ENCODE measurements at regions not wholly inside any gene's neighbourhood (a gene's known extent, or its start where the extent isn't known, plus 50 kb on each side); places are given as distances from the start of the nearest gene placed in this dataset.

DNA sequence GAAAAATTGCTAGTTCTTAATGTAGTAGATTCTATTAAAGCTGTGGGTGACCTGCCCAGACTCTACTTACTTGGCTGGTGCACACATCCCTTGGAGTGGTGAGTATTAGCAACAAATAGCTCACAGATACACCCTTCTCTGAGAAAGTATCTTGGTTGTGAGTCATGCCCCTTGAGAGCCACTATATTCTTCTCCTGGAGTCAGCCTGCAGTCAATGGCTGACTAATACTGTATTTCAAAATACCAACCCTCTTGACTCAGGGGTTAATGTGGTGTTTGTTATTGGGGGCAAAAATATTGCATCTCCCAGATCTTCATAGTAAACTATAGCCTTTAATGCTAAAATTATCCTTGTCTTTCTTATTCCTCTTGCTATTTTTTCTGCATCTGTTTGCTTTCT, 354.9 kb downstream of the BMPER start:
- DNase-seq (ENCODE audit: low read depth), result no peak
- H3K4me3 ChIP-seq (ENCODE audit: low read depth, low read length), result no peak overlapping the region
- TF ChIP-seq, protein P1, sequence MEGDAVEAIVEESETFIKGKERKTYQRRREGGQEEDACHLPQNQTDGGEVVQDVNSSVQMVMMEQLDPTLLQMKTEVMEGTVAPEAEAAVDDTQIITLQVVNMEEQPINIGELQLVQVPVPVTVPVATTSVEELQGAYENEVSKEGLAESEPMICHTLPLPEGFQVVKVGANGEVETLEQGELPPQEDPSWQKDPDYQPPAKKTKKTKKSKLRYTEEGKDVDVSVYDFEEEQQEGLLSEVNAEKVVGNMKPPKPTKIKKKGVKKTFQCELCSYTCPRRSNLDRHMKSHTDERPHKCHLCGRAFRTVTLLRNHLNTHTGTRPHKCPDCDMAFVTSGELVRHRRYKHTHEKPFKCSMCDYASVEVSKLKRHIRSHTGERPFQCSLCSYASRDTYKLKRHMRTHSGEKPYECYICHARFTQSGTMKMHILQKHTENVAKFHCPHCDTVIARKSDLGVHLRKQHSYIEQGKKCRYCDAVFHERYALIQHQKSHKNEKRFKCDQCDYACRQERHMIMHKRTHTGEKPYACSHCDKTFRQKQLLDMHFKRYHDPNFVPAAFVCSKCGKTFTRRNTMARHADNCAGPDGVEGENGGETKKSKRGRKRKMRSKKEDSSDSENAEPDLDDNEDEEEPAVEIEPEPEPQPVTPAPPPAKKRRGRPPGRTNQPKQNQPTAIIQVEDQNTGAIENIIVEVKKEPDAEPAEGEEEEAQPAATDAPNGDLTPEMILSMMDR (IDR thresholded peaks at IDR 0.05; ENCODE audit: control insufficient read depth, extremely low read depth, insufficient read depth), result no peak

DNA sequence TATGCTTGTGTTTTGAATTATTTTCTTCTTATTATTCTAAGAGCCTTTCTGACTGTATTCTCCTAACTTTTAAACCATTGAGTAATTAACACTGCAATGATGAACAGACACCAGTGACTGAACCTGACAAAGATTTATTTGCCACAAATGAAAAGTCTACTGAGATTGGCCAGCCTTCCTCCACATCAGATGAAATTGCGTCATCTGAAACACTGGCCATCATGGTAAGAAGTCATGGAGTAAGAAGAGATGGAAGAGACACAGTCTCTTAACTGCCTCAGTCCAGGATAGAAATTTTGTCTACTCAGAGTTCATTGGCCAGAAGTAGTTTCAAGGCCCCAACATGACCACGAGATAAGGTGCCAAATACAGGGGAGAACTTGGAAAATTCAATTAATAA, 357.8 kb downstream of the BMPER start:
- no peak for DNase-seq (ENCODE audit: low read depth)
- TF ChIP-seq, protein P1 (IDR thresholded peaks at IDR 0.05; ENCODE audit: control insufficient read depth, extremely low read depth, insufficient read depth), result no peak
- H3K4me3 ChIP-seq (ENCODE audit: low read depth, low read length), result no peak overlapping the region

GRCh38 chr7:34269084-34269483, 363.7 kb downstream of the BMPER start:
- DNase-seq (ENCODE audit: low read depth), result no peak
- no peak overlapping the region for H3K4me3 ChIP-seq (ENCODE audit: low read depth, low read length)
- TF ChIP-seq, protein P1 (IDR thresholded peaks at IDR 0.05; ENCODE audit: control insufficient read depth, extremely low read depth, insufficient read depth), result no peak

GRCh38 chr7:34275624-34276023, 370.3 kb downstream of the BMPER start:
- H3K4me3 ChIP-seq (ENCODE audit: low read depth, low read length), result no peak overlapping the region
- TF ChIP-seq, protein P1 (IDR thresholded peaks at IDR 0.05; ENCODE audit: control insufficient read depth, extremely low read depth, insufficient read depth), result no peak
- DNase-seq (ENCODE audit: low read depth), result no peak

- TF ChIP-seq, protein P1 (IDR thresholded peaks at IDR 0.05; ENCODE audit: control insufficient read depth, extremely low read depth, insufficient read depth), result no peak
- DNase-seq (ENCODE audit: low read depth), result no peak
- H3K4me3 ChIP-seq (ENCODE audit: low read depth, low read length), result no peak overlapping the region
Observed at GRCh38 chr7:34277016-34277802, 371.9 kb downstream of the BMPER start.

- DNase-seq (ENCODE audit: low read depth), result no peak
- H3K4me3 ChIP-seq (ENCODE audit: low read depth, low read length), result no peak overlapping the region
- TF ChIP-seq, protein P1 (IDR thresholded peaks at IDR 0.05; ENCODE audit: control insufficient read depth, extremely low read depth, insufficient read depth), result no peak
Observed at GRCh38 chr7:34277803-34278199, 372.5 kb downstream of the BMPER start.

DNA sequence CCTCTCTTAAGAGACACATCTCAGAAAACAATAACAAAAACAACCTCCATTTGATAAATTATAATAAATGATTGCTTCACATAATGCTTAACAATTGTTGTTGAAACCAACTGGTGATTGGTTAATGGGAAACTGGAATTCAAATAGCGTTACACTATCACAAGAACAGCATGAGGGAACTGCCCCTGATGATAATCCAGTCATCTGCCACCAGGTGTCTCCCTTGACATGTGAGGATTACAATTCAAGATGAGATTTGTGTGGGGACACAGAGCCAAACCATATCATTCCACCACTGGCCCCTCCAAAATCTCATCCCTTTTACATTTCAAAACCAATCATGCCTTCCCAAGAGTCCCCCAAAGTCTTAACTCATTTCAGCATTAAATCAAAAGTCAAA, 375.9 kb downstream of the BMPER start:
- H3K4me3 ChIP-seq (ENCODE audit: low read depth, low read length), result no peak overlapping the region
- TF ChIP-seq, protein P1 (IDR thresholded peaks at IDR 0.05; ENCODE audit: control insufficient read depth, extremely low read depth, insufficient read depth), result peak; percentile 61
- peak; percentile 26 for DNase-seq (ENCODE audit: low read depth)

Data from LNCaP clone FGC (cell line).